HEK293T (cell line): ENCODE measurements at regions not wholly inside any gene's neighbourhood (a gene's known extent, or its start where the extent isn't known, plus 50 kb on each side); places are given as distances from the start of the nearest gene placed in this dataset.

Source experiments
- CTCF ChIA-PET: fragments of 350-600 bp; formaldehyde crosslinking; extraction: SDS; loops from one replicate; lab custom pipeline; 2021; ENCODE audit warnings: antibody characterized with exemption, inconsistent platforms; lab: Yijun Ruan, JAX
- POLR2A ChIA-PET: fragments of 350-600 bp; formaldehyde crosslinking; extraction: SDS; loops from one replicate; lab custom pipeline; 2020; ENCODE audit warnings: antibody characterized with exemption, inconsistent platforms; lab: Yijun Ruan, JAX
- DNase-seq: peaks from one replicate; pipeline ENCODE4 v3.0.0; 2012; ENCODE audit warnings: mixed read lengths; ENCODE audit errors: extremely low spot score
- ARNT ChIP-seq: fragments of 450-650 bp; IDR thresholded peaks from 2 replicates; pipeline ENCODE4 v1.6.1; 2017; ENCODE audit warnings: mild to moderate bottlenecking
- BHLHE40 ChIP-seq: fragments of 450-650 bp; IDR thresholded peaks from 2 replicates; pipeline ENCODE4 v1.6.1; 2016; ENCODE audit warnings: mild to moderate bottlenecking, moderate library complexity, borderline replicate concordance
- CTBP1 ChIP-seq: fragments of 450-650 bp; IDR thresholded peaks from 2 replicates; pipeline ENCODE4 v1.6.1; 2016; ENCODE audit warnings: borderline replicate concordance
- ELF4 ChIP-seq: fragments of 450-650 bp; IDR thresholded peaks from 2 replicates; pipeline ENCODE4 v1.6.1; 2017; ENCODE audit warnings: antibody characterized with exemption
- FOXA1 ChIP-seq: fragments of 450-650 bp; IDR thresholded peaks from 2 replicates; pipeline ENCODE4 v1.6.1; 2016; ENCODE audit warnings: mild to moderate bottlenecking
- FOXK2 ChIP-seq: fragments of 450-650 bp; IDR thresholded peaks from 2 replicates; pipeline ENCODE4 v1.6.1; 2016; ENCODE audit warnings: mild to moderate bottlenecking
- FOXM1 ChIP-seq: fragments of 450-650 bp; IDR thresholded peaks from 2 replicates; pipeline ENCODE4 v1.6.1; 2017; ENCODE audit warnings: mild to moderate bottlenecking, borderline replicate concordance
- HDGF ChIP-seq: fragments of 450-650 bp; IDR thresholded peaks from 2 replicates; pipeline ENCODE4 v1.6.1; 2017; ENCODE audit warnings: antibody characterized with exemption, borderline replicate concordance
- L3MBTL2 ChIP-seq: fragments of 450-650 bp; conservative IDR thresholded peaks from 2 replicates; pipeline ENCODE4 v1.6.1; 2016; ENCODE audit warnings: mild to moderate bottlenecking
- LEF1 ChIP-seq: fragments of 450-650 bp; IDR thresholded peaks from 2 replicates; pipeline ENCODE4 v1.6.1; 2017; ENCODE audit warnings: mild to moderate bottlenecking, borderline replicate concordance
- NFRKB ChIP-seq: fragments of 450-650 bp; IDR thresholded peaks from 2 replicates; pipeline ENCODE4 v1.6.1; 2016; ENCODE audit warnings: mild to moderate bottlenecking, moderate library complexity
- SP1 ChIP-seq: fragments of 450-650 bp; IDR thresholded peaks from 2 replicates; pipeline ENCODE4 v1.6.1; 2017
- SUZ12 ChIP-seq: fragments of 450-650 bp; IDR thresholded peaks from 2 replicates; pipeline ENCODE4 v1.6.1; 2016; ENCODE audit warnings: mild to moderate bottlenecking
- TARDBP ChIP-seq: fragments of 450-650 bp; IDR thresholded peaks from 2 replicates; pipeline ENCODE4 v1.6.1; 2016
- ZNF384 ChIP-seq: fragments of 450-650 bp; IDR thresholded peaks from 2 replicates; pipeline ENCODE4 v1.6.1; 2016
- TF ChIP-seq, protein P1 (sequence below): fragments of 450-650 bp; IDR thresholded peaks from 2 replicates; pipeline ENCODE4 v1.6.1; 2016

DNA sequence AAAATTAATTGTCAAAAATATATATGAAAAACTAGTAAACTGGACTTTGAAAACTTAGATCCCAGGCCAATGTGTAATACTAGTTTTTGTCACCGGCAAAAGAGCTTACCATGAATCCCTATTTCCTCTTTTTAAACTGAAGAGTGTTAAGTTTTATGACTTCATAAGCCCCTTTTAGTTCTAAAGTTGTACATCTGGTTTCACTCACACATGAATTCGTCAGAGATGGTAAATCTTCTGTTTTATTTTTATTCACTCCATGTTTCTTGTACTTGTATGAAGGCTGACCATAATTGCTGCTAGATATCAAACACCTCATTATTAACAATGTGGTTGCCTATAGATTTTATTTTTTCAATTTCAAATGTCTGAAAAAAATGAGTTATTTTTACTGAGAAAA lies 827.9 kb downstream of the PCDH7 start:
- ChIA-PET CTCF (interaction anchor here (0.5 kb wide), 1 partner anchor 14 kb away, joined by 3 read pairs; no protein-coding TSS in a partner anchor), POLR2A (no interaction called here)
- no peak for TF ChIP-seq SUZ12
- no peak for TF ChIP-seq ZNF384
- TF ChIP-seq CTBP1 = no peak
- no peak for TF ChIP-seq L3MBTL2
- TF ChIP-seq TARDBP = no peak
- no peak for TF ChIP-seq ARNT
- TF ChIP-seq NFRKB = no peak
- TF ChIP-seq FOXK2 = no peak
- TF ChIP-seq LEF1 = no peak
- TF ChIP-seq SP1 = no peak
- TF ChIP-seq FOXA1 = no peak
- no peak for TF ChIP-seq HDGF
- no peak for TF ChIP-seq FOXM1
- no peak for TF ChIP-seq ELF4
- DNase-seq = no peak

DNA sequence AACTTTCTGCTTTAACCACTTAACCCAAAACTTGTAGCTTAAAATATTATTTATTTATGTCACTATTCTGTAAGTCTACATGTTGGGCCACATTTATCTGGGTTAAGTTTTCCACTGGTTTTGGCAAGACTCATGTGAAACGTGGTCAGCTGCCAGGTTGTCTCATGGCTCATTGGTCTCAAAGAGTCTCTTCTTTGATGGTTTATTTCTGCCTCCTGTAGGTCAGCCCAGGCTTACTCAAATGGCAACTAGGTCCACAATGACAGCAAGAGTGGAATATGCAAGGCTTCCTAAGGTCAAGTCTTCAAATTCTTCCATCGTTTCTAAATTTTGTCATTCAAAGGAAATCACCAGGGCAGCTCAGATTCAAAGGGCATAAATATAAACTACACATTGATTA lies 828.7 kb downstream of the PCDH7 start:
- TF ChIP-seq ARNT (no peak), CTBP1 (no peak), TARDBP (no peak), LEF1 (no peak), L3MBTL2 (no peak), FOXA1 (no peak), SP1 (no peak), SUZ12 (no peak), FOXM1 (no peak), NFRKB (no peak), HDGF (no peak), FOXK2 (no peak), ELF4 (no peak), BHLHE40 (no peak), ZNF384 (no peak)
- TF ChIP-seq, protein P1, sequence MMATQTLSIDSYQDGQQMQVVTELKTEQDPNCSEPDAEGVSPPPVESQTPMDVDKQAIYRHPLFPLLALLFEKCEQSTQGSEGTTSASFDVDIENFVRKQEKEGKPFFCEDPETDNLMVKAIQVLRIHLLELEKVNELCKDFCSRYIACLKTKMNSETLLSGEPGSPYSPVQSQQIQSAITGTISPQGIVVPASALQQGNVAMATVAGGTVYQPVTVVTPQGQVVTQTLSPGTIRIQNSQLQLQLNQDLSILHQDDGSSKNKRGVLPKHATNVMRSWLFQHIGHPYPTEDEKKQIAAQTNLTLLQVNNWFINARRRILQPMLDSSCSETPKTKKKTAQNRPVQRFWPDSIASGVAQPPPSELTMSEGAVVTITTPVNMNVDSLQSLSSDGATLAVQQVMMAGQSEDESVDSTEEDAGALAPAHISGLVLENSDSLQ = no peak
- POLR2A ChIA-PET = no interaction called here
- CTCF ChIA-PET = no interaction called here
- DNase-seq = no peak

DNA sequence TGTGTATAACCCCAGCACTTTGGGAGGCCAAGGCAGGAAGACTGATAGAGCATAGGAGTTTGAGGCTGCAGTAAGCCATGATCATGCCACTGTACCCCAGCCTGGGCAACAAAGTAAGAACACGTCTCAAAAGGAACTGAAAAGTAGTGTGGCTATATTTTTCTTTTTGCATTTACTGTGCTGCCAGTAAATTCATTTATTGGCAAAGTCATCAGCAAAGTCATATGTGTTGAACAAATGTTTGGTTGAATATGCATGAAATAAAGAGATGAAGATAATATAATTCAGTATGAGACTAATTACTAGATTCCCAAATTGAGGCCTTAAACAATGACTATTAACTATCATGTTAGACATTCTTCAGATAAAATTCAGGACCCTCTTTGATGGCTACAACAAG lies 829.1 kb downstream of the PCDH7 start:
- DNase-seq = no peak
- CTCF ChIA-PET = no interaction called here
- no peak for TF ChIP-seq ARNT
- TF ChIP-seq LEF1 = no peak
- TF ChIP-seq ZNF384 = no peak
- no peak for TF ChIP-seq SP1
- no peak for TF ChIP-seq TARDBP
- TF ChIP-seq, protein P1 = no peak
- TF ChIP-seq L3MBTL2 = no peak
- TF ChIP-seq ELF4 = no peak
- TF ChIP-seq SUZ12 = no peak
- TF ChIP-seq FOXK2 = no peak
- TF ChIP-seq CTBP1 = no peak
- no peak for TF ChIP-seq NFRKB
- TF ChIP-seq FOXA1 = no peak
- TF ChIP-seq HDGF = no peak
- no peak for TF ChIP-seq FOXM1
- no peak for TF ChIP-seq BHLHE40
- POLR2A ChIA-PET = no interaction called here

DNA sequence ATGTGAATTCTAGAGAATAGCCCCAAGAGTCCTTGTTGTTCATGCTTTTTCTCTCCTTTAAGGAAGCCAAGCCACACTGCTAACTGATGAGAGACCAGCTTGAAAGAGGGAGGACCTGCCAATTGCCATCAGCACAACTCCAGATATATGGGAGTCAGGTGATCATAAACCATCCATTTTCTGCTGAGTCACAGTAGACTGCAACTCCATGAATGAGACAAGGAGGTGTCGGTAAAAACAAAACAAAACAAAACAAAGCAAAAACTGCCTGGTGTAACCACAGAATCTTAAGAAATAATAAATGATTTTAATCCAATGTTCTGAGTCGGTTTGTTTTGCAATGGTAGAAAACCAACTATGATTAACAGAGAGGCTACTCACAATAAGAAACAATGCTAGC lies 837.3 kb downstream of the PCDH7 start:
- ChIA-PET CTCF (no interaction called here), POLR2A (no interaction called here)
- TF ChIP-seq, protein P1 = no peak
- TF ChIP-seq HDGF (no peak), CTBP1 (no peak), ARNT (no peak), SUZ12 (no peak), L3MBTL2 (no peak), FOXM1 (no peak)

DNA sequence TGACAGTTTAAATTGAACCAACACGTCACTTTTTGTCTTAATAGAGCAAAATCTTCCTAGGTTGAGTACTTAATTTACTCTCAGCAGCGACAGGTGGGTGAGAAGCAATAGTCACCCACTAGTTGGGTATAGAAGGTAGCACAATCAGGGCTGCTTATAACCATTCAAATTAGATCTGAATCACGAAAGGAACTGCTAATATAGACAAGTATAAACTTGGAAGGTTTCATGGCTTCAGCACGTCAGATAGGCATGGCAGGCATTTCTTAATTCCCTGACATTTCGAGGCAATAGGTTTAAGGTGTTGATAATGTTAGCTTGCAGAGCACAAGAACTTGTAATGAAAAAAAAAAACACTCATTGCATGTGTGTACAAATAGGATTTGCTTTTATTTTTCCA lies 853.4 kb downstream of the PCDH7 start:
- ChIA-PET POLR2A (no interaction called here), CTCF (no interaction called here)
- no peak for DNase-seq
- no peak for TF ChIP-seq SP1
- no peak for TF ChIP-seq ELF4
- no peak for TF ChIP-seq L3MBTL2
- no peak for TF ChIP-seq FOXA1
- TF ChIP-seq SUZ12 = no peak
- TF ChIP-seq, protein P1 = no peak
- no peak for TF ChIP-seq TARDBP
- TF ChIP-seq ZNF384 = no peak
- no peak for TF ChIP-seq ARNT
- TF ChIP-seq BHLHE40 = no peak
- TF ChIP-seq CTBP1 = no peak
- no peak for TF ChIP-seq FOXM1
- TF ChIP-seq FOXK2 = no peak
- no peak for TF ChIP-seq HDGF
- TF ChIP-seq NFRKB = no peak
- no peak for TF ChIP-seq LEF1

More for the DNA sequence above, 837.3 kb downstream of the PCDH7 start:
- no peak for DNase-seq

DNA sequence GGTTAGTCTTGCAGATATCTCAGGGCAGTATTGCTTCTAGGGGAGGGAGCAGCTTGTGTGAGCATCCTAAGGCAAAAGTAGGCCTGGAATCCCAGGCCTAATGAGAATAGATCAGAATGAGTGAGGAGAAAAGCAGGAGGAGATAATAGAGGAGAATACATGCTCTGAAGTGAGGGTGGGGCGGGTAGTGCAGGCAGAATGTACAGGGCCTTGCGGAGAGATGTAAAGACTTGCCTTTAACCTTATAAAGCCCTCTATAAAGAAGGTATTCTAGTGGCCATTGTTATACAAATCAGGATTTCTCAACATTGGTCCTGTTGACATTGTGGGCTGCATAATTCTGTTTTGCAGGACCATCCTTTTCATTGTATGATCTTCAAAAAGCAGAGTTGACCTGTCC lies 855.3 kb downstream of the PCDH7 start:
- ChIA-PET CTCF (no interaction called here), POLR2A (no interaction called here)
- DNase-seq = no peak
- TF ChIP-seq HDGF = no peak
- no peak for TF ChIP-seq L3MBTL2
